Stimulated activated CD4-positive, alpha-beta T cell treated with anti-CD3 and anti-CD28 coated beads, Interleukin-1b, Interleukin-23, amount 100 ng/mL, for 1 hour (primary cell): ENCODE measurements at regions not wholly inside any gene's neighbourhood (a gene's known extent, or its start where the extent isn't known, plus 50 kb on each side); places are given as distances from the start of the nearest gene placed in this dataset.

Source experiments
- DNase-seq, 2 donors: peaks; one replicate each; pipeline ENCODE4 v3.0.0-alpha.2; 2020; ENCODE audit warnings: low read depth in 2 of 2

DNA sequence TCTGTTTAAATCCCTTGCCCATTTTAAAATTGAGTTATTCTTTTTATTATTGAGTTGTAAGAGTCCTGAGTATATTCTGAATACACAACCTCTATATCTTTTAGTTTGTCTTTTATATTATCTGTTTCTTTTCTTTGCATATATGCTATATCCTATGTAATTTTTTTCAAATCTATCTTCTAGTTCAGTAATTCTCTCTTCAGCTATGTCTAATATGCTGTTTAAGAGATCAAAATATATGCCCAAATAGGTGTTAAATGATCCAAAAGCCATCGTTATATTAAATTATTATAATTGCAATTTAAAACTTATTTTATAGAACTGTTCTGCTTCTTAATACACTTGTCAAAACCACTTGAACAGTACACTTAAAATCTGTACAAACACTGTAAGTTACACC lies 107.4 kb upstream of the TSPAN5 start:
- no peak for DNase-seq

DNA sequence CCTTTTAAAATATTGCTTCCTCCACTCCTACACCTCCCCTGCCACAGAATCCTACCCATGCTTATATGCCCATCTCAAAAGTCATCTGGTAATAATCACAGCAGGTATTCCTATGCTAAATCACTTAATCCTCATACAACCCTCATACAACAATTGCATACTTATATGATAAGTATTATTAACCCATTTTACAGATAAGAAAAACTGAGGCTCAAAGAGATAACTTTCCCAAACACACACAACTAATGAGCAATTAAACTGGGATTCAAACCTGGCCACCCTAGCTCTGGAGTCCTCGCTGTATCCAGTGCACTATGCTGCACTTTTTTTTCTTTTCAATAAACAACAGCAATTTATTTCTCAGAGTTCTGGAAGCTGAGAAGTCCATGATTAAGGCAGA lies 99.8 kb upstream of the TSPAN5 start:
- DNase-seq = no peak

DNA sequence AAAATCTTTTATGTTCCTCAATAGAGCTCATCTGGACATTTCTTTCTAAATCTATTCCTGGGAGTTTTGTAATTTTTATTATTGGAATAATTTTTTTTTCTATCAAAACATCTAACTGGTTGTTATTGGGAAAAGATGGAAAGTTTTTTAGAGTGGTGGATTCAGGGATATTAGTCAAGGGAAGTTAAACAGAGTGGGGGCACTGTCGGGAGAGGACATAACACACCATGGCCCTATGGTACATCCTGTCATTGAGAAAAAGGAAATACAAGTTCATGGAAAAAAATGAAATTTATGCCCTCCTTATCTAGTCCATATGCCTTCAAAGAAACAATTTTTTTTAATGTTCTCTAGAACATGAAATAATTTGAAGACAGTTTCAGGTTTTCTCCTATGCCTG lies 96.3 kb upstream of the TSPAN5 start:
- DNase-seq = no peak

DNA sequence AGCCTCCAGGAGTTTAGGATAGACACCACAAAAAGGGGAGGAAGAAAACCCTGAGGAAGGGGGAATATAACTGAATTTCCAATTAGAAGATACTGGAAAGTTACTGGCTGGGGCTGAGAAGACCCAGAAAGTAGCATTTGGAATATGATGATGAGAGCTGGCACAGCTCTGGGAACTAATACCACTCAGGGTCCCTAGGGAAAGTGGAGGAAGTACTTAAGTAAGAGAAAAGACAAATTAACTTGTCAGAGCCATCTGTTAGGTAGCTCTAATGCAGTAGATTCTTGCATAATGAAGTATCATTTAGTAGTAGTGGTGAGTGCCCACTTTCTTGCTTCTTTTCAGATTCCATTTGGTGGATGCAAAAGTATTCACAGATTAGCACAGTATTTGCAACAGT lies 90.8 kb upstream of the TSPAN5 start:
- DNase-seq = no peak

DNA sequence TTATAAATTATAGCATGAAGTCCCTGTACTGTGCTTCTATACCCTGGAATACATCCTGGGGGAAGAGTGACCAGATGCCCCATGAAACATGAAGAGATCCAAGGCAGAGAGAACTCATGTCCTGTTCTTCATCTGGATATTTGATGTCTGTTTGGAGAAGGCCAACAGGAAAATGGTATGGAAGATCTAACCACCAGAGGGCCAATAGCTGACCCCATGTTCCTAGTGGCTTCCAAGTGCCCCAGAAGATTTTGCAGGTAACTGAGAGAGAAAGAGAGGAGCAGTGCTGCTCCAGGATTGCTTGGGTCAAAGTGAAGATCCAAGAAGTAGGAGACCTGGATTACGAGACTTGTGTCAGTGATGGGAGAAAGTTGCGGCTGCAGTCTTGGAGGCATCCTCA lies 90.2 kb upstream of the TSPAN5 start:
- DNase-seq = no peak

DNA sequence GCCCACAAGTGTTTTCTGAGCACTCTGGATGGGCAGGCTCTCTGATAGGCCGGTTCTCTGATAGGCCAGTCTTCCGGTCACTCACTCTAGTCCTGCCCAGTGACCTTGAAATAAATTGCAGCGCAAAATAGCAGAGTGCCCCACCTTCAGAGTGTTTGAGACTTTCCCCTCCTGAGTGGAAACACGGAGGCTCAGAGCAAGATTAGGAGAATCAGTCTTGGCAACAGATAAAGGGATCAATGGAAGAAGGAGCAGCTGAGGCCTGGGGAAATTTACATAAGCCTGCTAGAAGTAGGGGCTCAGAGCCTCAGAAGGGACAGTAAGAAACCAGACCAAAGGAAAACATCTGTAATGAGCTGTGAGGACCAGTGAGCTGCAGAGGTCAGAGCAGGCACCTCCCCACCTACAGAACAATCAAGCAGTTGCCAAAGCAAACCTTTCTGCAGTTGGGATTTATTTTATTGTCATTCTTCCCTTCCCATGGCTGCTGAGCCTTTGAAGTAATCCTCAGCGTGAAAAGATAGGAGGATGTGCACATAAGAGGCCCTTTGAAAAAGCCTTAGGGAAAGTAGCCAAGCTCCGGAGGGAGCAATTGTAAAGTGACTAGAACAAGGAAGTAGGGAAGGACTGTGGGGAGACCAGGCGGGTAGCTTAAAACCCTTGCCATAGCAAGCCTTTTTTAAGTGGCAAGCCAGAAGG lies 89.1 kb upstream of the TSPAN5 start:
- DNase-seq = no peak

DNA sequence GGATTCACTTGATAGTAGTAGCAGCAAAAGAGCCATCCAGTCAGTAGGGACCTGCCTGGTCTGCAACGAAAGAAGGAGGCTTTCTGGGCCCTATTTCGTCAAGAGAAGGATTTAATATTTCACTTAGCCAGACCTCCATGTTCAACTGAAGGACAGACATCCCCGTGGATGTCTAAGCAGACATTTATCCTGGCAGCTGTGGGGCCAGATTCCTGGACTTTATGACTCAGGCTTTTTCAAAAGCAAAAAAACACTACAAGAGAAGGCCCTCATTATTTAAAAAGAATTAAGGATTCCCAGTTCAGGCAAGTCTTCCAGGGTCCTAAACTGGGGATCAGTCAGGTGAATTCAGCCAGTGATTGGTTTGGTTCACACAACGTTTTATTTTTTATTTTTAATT lies 88.5 kb upstream of the TSPAN5 start:
- DNase-seq = no peak

DNA sequence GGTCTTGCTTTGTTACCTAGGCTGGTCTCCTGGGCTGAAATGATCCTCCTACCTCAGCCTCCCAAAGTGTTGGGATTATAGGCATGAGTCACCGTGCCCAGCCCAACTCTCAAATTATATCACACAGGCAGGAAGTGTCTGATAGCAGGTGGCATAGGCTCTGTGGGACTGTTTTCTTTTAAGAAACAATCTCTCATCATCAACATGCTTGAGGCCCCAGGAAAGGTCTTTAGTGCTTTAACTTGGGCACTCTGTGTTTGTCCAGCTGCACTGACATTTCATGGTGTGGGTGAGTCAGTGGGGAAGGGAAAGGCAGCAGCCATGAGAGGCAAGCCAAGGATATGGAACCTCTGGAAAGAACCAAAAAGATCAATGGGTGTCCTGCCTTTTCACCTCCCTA lies 88.1 kb upstream of the TSPAN5 start:
- DNase-seq = no peak

DNA sequence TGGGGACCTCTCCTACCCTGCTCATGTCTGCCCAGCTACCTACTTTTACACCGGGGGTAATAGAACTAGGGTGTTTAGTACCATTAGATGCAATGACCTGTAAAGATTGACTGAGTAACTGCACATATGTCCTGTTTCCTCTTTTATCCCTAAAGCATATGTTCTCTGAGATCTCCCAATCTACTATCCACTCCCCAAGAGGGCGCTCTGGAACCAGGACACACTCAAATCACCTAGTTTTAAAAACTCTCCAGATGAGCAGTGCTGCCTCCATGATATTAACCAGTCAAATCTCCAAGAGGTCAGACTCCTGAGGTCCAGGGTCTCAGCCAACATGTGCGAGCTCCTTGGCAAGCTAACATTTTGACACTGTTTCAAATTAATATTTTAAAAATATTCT lies 87.0 kb upstream of the TSPAN5 start:
- no peak for DNase-seq

DNA sequence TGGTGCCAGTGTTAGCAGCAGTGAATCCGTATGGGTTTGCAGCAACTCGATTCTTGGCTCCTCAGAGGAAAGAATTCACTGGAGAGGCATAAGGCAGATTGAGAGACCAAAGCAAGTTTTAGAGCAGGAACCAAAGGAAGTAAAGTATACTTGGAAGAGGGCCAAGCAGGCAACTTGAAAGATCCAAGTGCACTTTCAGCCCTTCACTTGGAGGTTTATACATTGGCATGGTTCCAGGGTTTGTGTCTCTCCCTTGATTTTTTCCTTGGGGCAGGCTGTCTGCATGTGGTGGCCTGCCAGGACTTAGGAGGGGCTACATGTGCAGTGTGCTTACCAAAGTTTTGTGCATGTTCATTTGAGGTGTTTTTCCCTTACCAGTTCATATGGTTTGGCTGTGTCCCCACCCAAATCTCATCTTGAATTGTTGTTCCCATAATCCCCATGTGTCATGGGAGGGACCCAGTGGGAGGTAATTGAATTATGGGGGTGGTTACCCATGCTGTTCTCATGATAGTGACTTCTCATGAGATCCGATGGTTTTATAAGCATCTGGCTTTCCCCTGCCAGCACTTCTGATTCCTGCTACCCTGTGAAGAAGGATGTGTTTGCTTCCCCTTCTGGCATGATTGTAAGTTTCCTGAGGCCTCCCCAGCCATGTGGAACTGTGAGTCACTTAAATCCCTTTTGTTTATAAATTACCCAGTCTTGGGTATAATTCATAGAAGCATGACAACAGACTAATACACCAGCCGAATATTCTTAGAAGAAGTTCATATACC lies 86.2 kb upstream of the TSPAN5 start:
- no peak for DNase-seq

DNA sequence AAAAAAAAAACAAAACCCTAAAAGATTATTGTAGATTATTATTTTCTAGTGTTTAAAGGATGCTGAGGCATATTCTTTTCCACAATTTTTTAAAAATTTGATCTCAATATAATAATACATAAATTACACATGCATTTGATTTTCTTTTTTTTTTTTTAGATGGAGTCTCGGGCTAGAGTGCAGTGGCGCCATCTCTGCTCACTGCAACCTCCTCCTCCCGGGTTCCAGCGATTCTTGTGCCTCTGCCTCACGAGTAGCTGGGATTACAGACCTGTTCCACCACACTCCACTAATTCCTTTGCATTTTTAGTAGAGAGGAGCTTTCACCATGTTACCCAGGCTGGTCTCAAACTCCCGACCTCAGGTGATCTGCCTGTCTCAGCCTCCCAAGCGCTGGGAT lies 83.5 kb upstream of the TSPAN5 start:
- DNase-seq = no peak

DNA sequence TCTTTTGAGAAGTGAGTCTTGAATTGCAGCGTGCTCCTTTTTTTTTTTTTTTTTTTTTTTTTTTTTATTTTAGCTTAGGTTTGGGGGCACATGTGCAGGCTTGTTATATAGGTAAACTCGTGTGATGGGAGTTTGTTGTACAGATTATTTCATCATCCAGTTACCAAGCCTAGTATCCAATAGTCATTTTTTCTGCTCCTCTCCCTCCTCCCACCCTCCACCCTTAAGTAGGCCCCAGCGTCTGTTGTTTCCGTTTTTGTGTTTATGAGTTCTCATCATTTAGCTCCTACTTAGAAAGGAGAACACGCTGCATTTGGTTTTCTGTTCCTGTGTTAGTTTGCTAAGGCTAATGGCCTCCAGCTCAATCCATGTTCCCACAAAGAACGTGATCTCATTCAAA lies 81.3 kb upstream of the TSPAN5 start:
- no peak for DNase-seq

DNA sequence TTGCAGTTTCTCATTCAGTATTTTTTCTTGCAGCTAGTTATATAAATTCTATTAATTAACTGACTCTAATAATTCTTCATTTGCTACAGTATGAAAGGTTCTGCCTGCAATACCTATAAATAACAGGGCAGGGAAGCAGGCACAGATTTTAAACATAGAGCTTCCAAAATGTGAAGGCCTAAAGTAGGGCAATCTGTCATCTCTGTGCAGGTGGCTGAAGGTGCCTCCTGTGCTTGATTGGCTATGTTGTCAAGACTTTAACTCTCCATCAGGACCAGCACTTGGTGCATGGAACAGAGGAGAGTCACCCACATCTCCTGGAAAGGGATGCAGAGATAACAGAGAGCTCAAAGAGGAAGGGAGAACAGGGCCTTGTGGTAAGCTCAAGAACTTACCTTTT lies 75.2 kb upstream of the TSPAN5 start:
- no peak for DNase-seq

DNA sequence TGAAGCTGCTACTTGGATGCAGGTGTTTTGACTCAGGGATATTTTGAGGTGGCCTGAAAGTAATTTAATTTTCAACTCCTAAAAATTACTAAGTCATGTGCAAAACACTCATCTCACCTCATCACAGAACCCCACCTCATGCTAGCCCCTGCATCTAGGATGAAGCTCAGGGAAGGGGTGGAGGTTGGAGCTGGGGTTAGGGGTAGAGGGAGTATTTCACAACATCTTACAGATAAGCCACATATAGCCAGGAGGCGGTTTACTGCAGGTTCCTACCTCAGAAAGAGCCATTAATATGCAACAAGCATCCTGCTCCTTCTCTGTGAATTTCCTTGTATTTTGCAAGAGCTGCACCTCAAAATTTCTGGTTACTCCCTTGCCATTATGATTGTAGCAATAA lies 70.5 kb upstream of the TSPAN5 start:
- no peak for DNase-seq

DNA sequence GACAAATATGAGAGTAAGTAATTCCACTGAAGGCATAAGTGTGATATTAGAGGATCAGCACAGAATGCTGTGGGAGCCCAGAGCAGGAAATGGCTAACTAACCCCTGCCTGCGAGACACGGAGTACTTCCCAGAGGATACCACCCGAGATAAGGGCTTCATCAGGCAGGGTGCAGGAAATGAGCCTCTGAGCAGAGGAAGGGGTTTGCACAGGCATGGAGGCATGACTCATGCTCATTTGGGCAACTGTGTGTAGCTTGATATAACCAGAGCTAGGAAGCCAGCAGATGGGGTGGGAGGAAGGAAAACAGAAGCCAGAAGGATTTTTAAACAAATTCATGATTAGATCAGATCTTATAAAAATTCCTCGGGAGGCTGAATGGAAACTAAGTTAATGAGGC lies 70.0 kb upstream of the TSPAN5 start:
- DNase-seq = no peak

DNA sequence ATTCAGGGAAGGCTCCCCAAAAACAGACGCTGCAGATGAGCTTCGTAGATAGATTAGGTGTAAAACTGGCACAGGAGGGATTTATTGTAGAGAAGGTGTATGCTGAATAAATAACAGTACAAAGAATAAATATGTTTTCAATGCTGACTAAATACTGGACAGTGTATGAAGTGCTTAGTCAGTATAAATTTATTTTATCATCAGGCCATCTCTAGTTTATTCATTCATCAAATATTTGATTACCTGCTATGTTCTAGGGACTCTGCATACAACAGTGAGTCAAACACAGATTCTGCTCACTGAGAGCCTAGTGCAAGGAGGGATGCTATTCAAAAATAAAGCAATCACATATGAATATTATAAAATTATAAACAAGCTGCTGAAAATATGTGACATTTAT lies 63.6 kb upstream of the TSPAN5 start:
- no peak for DNase-seq

DNA sequence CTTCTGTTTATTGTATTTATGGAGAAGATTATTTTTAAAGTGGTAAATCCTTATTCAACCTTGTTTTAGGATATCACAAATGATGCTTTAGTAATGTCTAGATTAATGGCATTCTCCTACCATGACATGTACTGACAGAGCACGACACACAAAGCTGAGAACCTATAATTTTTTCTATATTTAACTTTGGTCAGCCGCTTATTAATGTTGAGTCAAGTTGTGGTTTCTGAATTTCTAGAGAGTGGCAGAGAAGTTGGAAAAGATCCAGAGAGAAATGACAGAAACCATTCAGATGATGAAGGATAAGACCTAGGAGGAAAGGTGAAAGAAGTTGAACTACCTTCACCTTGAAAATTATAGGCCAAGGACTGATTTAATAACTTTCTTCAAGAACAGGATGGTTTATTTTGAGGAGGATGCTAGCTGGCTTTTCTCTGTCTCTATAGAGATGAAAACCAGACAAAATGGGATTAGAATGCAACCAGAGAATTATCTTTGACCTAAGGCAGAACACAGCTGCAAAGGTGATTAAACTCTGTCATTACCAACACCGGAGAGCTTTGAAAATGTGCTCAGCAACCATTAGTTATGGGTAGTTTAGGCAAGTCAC lies 62.6 kb upstream of the TSPAN5 start:
- no peak for DNase-seq

DNA sequence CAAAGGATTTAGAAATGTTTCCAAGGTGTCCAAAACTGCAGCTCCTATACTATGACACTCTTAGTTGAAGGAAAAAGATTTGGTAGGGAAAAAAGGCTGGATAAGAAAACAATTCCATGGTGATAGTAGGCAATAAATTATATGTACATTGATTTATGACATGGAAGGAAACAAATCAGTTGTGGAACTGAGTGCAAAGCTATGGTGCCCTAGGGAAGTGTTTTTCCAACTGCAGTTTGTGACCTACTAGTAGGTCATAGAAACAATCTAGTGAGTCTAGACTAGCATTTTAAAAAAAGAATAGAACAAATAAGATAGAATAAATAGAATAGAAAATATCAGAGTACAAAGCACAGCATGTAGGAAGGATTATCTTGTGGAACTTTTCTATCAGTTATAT lies 58.4 kb upstream of the TSPAN5 start:
- DNase-seq = no peak

DNA sequence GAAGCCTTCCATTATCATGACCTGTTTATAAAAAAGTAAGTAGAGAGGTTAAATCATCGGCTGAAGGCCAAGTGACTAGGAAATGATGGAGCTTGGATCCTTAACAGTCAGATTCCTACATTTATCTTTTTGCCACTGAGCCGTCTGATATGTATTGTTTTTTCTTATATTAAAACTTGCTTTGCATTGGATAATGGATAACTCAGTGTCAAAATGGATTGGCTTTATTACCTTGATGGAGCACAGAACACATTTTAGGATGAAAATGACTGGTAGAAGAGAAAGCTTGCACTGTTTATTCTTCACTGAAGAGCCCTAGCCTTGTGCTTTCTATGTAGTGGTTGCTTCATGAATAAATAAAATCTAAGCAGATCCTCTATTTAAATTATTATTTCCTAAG lies 54.2 kb upstream of the TSPAN5 start:
- no peak for DNase-seq

DNA sequence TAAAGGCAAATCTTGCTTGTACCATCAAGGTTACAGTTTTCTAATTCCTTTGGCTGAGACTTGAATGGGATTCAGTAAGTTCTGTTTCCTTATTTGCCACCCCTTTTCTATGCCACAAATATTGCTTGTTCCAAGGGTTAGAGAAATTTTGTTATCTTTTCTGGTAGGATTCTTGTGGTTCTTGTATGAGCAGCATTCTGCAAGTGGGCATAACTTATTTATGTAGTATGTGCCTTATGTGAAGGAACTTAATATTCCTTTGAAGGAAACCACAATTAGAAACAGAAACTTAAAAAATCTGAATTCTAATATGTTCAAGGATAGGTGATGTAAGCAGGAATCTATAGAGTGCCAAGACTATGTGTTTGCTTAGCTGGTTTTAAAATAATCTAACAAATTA lies 53.1 kb upstream of the TSPAN5 start:
- no peak for DNase-seq

DNA sequence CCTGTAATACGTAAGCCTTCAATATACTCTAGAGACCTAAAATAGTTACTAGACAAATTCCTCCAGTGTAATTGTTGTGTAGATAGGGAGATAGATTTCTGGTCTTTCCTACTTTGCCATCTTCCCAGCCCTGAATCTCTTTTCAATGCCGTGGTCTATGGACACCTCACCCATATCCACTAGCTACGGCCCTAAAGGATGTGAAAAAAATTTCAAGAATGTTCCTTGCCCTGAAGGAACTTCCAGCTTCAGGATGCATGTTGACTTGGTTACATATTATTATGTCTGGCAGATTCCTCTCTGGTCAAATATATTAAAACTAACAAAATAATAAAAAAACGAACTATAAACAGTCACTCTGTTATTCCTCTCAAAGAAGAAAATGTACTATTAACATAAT lies 52.4 kb upstream of the TSPAN5 start:
- DNase-seq = no peak
